Endothelial cell of umbilical vein (primary cell): ENCODE measurements at regions not wholly inside any gene's neighbourhood (a gene's known extent, or its start where the extent isn't known, plus 50 kb on each side); places are given as distances from the start of the nearest gene placed in this dataset.

ENCODE experiments used
- BruUV-seq: library from RNA; stranded (reverse); fragments of 400-500 nt; replicated peaks from 2 replicates; lab custom pipeline; 2021; lab: Mats Ljungman, UMichigan
- CTCF ChIA-PET: fragments of 300-600, 350-600 bp; sonication (Branson Sonifier 250); formaldehyde crosslinking; loops from one replicate; lab custom pipeline; 2021; ENCODE audit warnings: antibody characterized with exemption, inconsistent platforms; lab: Charles Lee
- POLR2A ChIA-PET: fragments of 300-600, 350-600 bp; sonication (Branson Sonifier 250); formaldehyde crosslinking; loops from one replicate; lab custom pipeline; 2021; ENCODE audit warnings: antibody characterized with exemption, inconsistent platforms; lab: Charles Lee
- DNase-seq: peaks from one replicate; pipeline ENCODE4 v3.0.0-alpha.2; 2011; ENCODE audit warnings: low read depth, low spot score
- FAIRE-seq: peaks from 2 replicates; lab custom pipeline; 2011; peaks lifted over from hg19 to GRCh38; lab: Jason Lieb, UNC
- H2AFZ ChIP-seq: 2 replicates; pipeline ENCODE4 v1.6.0; 2012; ENCODE audit warnings: low read depth, low read length, control low read depth, inconsistent platforms
- H3K27ac ChIP-seq: 2 replicates; pipeline ENCODE4 v1.5.1; 2011; ENCODE audit warnings: low read depth, mild to moderate bottlenecking, control low read depth, low read length, moderate library complexity; ENCODE audit not compliant: insufficient read depth
- H3K27me3 ChIP-seq, 2 experiments: 2 replicates each; pipeline versions ENCODE4 v1.6.0 to v1.6.1; 2011; ENCODE audit warnings: low read length in 2 of 2, mixed read lengths in 1 of 2; ENCODE audit not compliant: control insufficient read depth in 2 of 2, insufficient read depth in 2 of 2
- H3K36me3 ChIP-seq, 2 experiments: 2 replicates in 1 of 2; 3 replicates in 1 of 2; pipeline ENCODE4 v1.5.1; 2011; ENCODE audit warnings: low read length in 2 of 2, mild to moderate bottlenecking in 1 of 2, moderate library complexity in 1 of 2; ENCODE audit not compliant: control insufficient read depth in 2 of 2, insufficient read depth in 2 of 2; ENCODE audit errors: extremely low read depth in 1 of 2
- H3K4me1 ChIP-seq: 3 replicates; pipeline ENCODE4 v1.5.1; 2011; ENCODE audit warnings: mild to moderate bottlenecking, low read length; ENCODE audit not compliant: control insufficient read depth, insufficient read depth; ENCODE audit errors: extremely low read depth
- H3K4me2 ChIP-seq: 2 replicates; pipeline ENCODE4 v1.6.1; 2011; ENCODE audit warnings: low read length, control low read depth, mixed read lengths; ENCODE audit not compliant: insufficient read depth
- H3K4me3 ChIP-seq, 3 experiments: fragments of 200-600 bp in 1 of 3; sonication (generic), shearing (Covaris generic) in 1 of 3; replicated peaks in 1 of 3; 2 replicates each; pipeline ENCODE4 v1.5.1; 2011 to 2016; ENCODE audit warnings: control low read depth in 3 of 3, low read length in 3 of 3, mild to moderate bottlenecking in 2 of 3, inconsistent platforms in 1 of 3, low read depth in 1 of 3, moderate library complexity in 1 of 3; ENCODE audit not compliant: insufficient read depth in 1 of 3
- H3K79me2 ChIP-seq: 2 replicates; pipeline ENCODE4 v1.6.0; 2012; ENCODE audit warnings: low read length, inconsistent platforms; ENCODE audit not compliant: control insufficient read depth, insufficient read depth
- H3K9ac ChIP-seq: replicated peaks from 2 replicates; pipeline ENCODE3; 2011; ENCODE audit warnings: low read length, control low read depth; ENCODE audit not compliant: insufficient read depth; ENCODE audit errors: extremely low read depth
- H3K9me1 ChIP-seq: replicated peaks from 3 replicates; pipeline ENCODE4 v1.6.0; 2011; ENCODE audit warnings: mild to moderate bottlenecking, low read length; ENCODE audit not compliant: control insufficient read depth, insufficient read depth; ENCODE audit errors: extremely low read depth
- H3K9me3 ChIP-seq: replicated peaks from 2 replicates; pipeline ENCODE4 v1.5.1; 2012; ENCODE audit warnings: low read length, inconsistent platforms; ENCODE audit not compliant: control insufficient read depth, insufficient read depth
- H4K20me1 ChIP-seq: replicated peaks from 2 replicates; pipeline ENCODE3; 2011; ENCODE audit warnings: mild to moderate bottlenecking, low read length; ENCODE audit not compliant: control insufficient read depth, insufficient read depth; ENCODE audit errors: extremely low read depth
- EZH2 ChIP-seq: IDR thresholded peaks from 2 replicates; pipeline ENCODE4 v1.6.1; 2012; ENCODE audit warnings: borderline replicate concordance, low read depth, mild to moderate bottlenecking, moderate library complexity, low read length, inconsistent platforms; ENCODE audit not compliant: severe bottlenecking
- FOS ChIP-seq: IDR thresholded peaks from 2 replicates; pipeline ENCODE4 v1.6.1; 2011; ENCODE audit warnings: mild to moderate bottlenecking, low read length, moderate library complexity, borderline replicate concordance; ENCODE audit not compliant: insufficient read depth
- GATA2 ChIP-seq: IDR thresholded peaks from 2 replicates; pipeline ENCODE4 v1.7.0; 2011; ENCODE audit warnings: low read depth, mild to moderate bottlenecking, moderate library complexity, mixed read lengths, low read length; ENCODE audit not compliant: insufficient read length, insufficient read depth
- JUN ChIP-seq: IDR thresholded peaks from 2 replicates; pipeline ENCODE4 v1.6.1; 2011; ENCODE audit warnings: borderline replicate concordance, low read depth; ENCODE audit not compliant: insufficient read length, insufficient read depth
- MYC ChIP-seq: IDR thresholded peaks from one replicate; pipeline ENCODE4 v1.6.1; 2011; ENCODE audit warnings: mild to moderate bottlenecking, low read depth, low read length
- POLR2A ChIP-seq: IDR thresholded peaks from 2 replicates; pipeline ENCODE4 v1.6.1; 2012; ENCODE audit warnings: low read depth, mild to moderate bottlenecking, control low read depth, low read length
- POLR2AphosphoS5 ChIP-seq: IDR thresholded peaks from 2 replicates; pipeline ENCODE4 v1.6.1; 2012; ENCODE audit warnings: low read depth, mild to moderate bottlenecking, control low read depth, low read length, moderate library complexity; ENCODE audit not compliant: insufficient read depth
- dilution Hi-C: fragments of 300-500 bp; cut with MboI; formaldehyde crosslinking; loops from one replicate; pipeline ENCODE4 v1.15.0; 2019; ENCODE audit warnings: low sequenced_read_pairs; ENCODE audit not compliant: extremely low pct_ligation_motif_present
- intact Hi-C: fragments of 100-400 bp; cut with micrococcal nuclease; formaldehyde crosslinking; loops from one replicate; pipeline ENCODE4 v1.10.0; 2022
- TF ChIP-seq, protein P1 (sequence below): IDR thresholded peaks from 2 replicates; pipeline ENCODE4 v1.6.1; 2011; ENCODE audit not compliant: insufficient read depth, insufficient read length
- TF ChIP-seq, protein P2 (sequence below), 2 donors: IDR thresholded peaks; 1 replicate in 1 of 2; 2 replicates in 1 of 2; pipeline ENCODE4 v1.5.1; 2011; ENCODE audit warnings: low read length in 2 of 2, mild to moderate bottlenecking in 2 of 2, moderate library complexity in 2 of 2, control low read depth in 1 of 2, inconsistent platforms in 1 of 2, low read depth in 1 of 2; ENCODE audit not compliant: insufficient read depth in 1 of 2; ENCODE audit errors: extremely low read depth in 1 of 2

DNA sequence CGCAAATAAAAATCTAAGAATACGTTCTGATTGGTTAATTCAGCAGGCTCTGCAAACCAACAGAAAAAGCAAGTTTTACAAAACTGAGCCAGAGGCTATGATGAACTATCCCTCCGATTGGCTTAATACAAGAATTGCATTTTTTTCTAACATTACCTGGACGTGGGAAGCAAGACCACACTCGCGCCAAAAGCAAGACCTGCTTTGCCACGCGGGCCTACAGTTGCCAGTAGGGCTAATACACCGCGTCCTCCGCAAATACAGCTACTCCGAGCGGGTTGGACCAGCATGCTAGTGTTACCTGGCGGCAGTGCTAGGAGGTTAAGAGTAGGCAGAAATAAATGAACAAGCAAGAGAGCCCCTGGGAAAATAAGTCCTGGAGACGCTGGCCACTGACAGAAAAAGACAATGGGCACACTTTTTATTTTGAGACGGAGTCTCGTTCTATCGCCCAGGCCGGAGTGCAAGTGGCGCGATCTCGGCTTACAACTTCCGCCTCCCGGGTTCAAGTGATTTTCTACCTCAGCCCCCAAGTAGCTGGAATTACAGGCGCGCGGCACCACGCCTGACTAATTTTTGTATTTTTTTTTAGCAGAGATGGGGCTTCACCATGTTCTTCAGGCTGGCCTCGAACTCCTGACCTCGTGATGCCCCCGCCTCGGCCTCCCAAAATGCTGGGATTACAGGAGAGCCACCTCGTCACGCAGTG, 131.9 kb upstream of the BTN3A2 start:
- TF ChIP-seq JUN, result no peak
- no peak for TF ChIP-seq EZH2
- TF ChIP-seq POLR2A, result no peak
- no peak for TF ChIP-seq MYC
- TF ChIP-seq GATA2, result no peak
- no peak for TF ChIP-seq FOS
- TF ChIP-seq, protein P1, sequence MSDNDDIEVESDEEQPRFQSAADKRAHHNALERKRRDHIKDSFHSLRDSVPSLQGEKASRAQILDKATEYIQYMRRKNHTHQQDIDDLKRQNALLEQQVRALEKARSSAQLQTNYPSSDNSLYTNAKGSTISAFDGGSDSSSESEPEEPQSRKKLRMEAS, result no peak
- TF ChIP-seq, protein P2, sequence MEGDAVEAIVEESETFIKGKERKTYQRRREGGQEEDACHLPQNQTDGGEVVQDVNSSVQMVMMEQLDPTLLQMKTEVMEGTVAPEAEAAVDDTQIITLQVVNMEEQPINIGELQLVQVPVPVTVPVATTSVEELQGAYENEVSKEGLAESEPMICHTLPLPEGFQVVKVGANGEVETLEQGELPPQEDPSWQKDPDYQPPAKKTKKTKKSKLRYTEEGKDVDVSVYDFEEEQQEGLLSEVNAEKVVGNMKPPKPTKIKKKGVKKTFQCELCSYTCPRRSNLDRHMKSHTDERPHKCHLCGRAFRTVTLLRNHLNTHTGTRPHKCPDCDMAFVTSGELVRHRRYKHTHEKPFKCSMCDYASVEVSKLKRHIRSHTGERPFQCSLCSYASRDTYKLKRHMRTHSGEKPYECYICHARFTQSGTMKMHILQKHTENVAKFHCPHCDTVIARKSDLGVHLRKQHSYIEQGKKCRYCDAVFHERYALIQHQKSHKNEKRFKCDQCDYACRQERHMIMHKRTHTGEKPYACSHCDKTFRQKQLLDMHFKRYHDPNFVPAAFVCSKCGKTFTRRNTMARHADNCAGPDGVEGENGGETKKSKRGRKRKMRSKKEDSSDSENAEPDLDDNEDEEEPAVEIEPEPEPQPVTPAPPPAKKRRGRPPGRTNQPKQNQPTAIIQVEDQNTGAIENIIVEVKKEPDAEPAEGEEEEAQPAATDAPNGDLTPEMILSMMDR (IDR thresholded peaks at IDR 0.05; ENCODE audit: extremely low read depth in 1 of 2, insufficient read depth in 1 of 2, low read depth in 1 of 2, low read length in 2 of 2), result no peak
- no peak for TF ChIP-seq POLR2AphosphoS5
- H3K36me3 ChIP-seq, result no peaks in the 10 kb centered on the region
- CTCF ChIA-PET, result interaction anchor here (0.8 to 5.1 kb wide), 10 partner anchors 9 to 362 kb away, joined by 3 to 28 read pairs (median 8); a partner anchor contains a TSS
- no peak overlapping the region for H3K4me3 ChIP-seq
- peak overlapping the region; percentile 15 for H2AFZ ChIP-seq
- H3K9me3 ChIP-seq, result no peaks in the 10 kb centered on the region
- POLR2A ChIA-PET, result interaction anchor here (1.8 to 4.5 kb wide), 4 partner anchors 8 to 40 kb away, joined by 18 to 43 read pairs (median 20); a partner anchor contains a TSS
- H3K9ac ChIP-seq, result peak overlapping the region; percentile 84
- BruUV-seq, result no TSS peak
- intact Hi-C loops (loop anchor here (1.0 kb wide), 1 partner anchor 8 kb away; a partner anchor contains a TSS), dilution Hi-C loops (no loop called here)
- FAIRE-seq (no peak), DNase-seq (peak; percentile 26)
- H3K79me2 ChIP-seq, result no peaks in the 10 kb centered on the region
- H3K4me2 ChIP-seq, result peak overlapping the region; percentile 92
- H3K9me1 ChIP-seq, result no peaks in the 10 kb centered on the region
- no peaks in the 10 kb centered on the region for H3K27me3 ChIP-seq
- peaks cover 25% of the 10 kb centered on the region for H3K4me1 ChIP-seq
- H4K20me1 ChIP-seq, result no peaks in the 10 kb centered on the region
- H3K27ac ChIP-seq, result peak overlapping the region; percentile 83
